ENCODE measurements at regions not wholly inside any gene's neighbourhood (a gene's known extent, or its start where the extent isn't known, plus 50 kb on each side); places are given as distances from the start of the nearest gene placed in this dataset.

GRCh38 chr3:70120357-70120966 lies 120.9 kb downstream of the SAMMSON start:
- peak; percentile 28 for DNase-seq

- no peak for DNase-seq
These were observed 127.7 kb downstream of the SAMMSON start for GRCh38 chr3:70127192-70127591.

GRCh38 chr3:70137366-70137765 lies 137.8 kb downstream of the SAMMSON start:
- no peak for DNase-seq

- DNase-seq = no peak
These were observed 139.1 kb downstream of the SAMMSON start for GRCh38 chr3:70138606-70139005.
